OCI-M1 (cell line): ENCODE measurements at regions not wholly inside any gene's neighbourhood (a gene's known extent, or its start where the extent isn't known, plus 50 kb on each side); places are given as distances from the start of the nearest gene placed in this dataset.
"Not testable (repeated sequence)": the region's sequence is repeated elsewhere in the genome, so short reads cannot be mapped to it uniquely, and the experiment has no call there.

ENCODE experiments used
- DNase-seq: peaks from one replicate; lab custom pipeline; 2025; lab: John Stamatoyannopoulos, UW

DNA sequence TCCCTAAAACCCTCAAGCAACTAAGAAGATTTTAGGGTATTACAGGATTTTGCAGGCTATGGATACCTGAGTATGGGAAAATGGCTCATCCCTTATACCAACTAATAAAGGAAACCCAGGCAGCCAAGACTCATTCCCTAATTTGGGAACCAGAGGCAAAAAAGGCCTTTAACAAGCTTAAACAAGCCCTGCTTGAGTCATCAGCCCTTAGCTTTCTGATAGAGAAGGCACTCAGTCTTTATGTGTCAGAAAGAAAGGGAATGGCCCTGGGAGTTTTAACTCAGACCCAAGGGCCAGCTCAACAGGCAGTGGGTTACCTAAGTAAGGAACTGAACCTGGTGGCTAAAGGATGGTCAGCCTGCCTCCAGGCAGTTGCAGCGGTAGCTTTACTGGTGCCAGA is 96.9 kb upstream of the RMP24 start:
- DNase-seq: no peak

DNA sequence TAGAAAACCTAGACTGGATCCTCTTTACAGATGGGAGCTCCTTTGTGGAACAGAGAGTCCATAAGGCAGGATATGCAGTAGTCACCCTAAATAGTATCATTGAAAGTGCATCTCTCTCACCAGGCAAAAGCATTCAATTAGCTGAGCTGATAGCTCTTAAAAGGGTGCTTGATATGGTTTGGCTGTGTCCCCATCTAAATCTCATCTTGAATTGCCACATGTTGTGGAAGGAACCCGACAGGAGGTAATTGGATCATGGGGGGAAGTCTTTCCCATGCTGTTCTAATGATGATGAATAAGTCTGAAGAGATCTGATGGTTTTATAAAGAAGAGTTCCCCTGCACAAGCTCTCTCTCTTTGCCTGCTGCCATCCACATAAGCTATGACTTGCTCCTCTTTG is 96.2 kb upstream of the RMP24 start:
- DNase-seq: no peak

DNA sequence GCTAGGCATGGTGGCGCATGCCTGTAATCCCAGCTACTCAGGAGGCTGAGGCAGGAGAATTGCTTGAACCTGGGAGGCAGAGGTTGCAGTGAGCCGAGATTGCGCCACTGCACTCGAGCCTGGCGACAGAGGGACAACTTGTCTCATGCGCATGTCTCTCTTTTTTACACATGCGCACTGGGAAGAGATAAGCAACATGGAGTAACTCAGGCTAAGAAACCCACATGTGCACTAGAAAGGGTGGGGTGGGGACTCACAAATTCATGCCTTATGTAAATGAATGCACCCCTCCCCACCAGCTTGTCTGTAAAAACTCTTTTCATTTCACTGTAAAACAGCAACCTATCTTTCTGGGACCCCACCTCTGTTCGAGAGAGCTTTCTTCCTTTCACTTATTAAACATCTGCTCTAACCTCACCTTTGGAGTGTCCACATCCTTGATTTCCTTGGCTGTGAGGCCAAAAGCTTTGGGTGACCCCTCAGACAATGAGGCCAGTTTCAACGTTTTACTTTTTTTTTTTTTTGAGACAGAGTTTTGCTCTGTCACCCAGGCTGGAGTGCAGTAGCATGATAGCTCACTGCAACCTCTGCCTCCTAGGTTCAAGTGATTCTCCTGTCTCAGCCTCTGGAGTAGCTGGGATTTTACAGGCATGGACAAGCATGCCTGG is 91.6 kb upstream of the RMP24 start:
- no peak for DNase-seq

DNA sequence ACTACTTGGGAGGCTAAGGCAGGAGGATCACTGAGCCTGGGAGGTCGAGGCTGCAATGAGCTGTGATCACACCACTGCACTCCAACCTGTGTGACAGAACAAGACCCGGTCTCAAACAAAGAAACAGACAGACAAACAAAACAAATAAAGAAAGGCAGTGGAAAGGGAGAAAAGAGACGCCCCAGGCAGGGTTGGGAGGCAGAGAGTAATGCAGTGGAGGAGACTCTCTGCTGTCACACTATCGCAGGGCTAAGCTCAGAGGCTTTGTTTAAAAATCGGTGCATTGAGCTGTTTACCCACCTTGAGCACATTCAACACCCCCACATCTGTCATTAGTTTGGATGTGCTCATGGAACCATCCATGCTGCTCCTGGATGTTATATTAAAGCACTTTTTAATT is 84.2 kb upstream of the RMP24 start:
- no peak for DNase-seq

- no peak for DNase-seq
Observed at GRCh38 chr18:35889677-35890076, 82.8 kb upstream of the RMP24 start.

DNA sequence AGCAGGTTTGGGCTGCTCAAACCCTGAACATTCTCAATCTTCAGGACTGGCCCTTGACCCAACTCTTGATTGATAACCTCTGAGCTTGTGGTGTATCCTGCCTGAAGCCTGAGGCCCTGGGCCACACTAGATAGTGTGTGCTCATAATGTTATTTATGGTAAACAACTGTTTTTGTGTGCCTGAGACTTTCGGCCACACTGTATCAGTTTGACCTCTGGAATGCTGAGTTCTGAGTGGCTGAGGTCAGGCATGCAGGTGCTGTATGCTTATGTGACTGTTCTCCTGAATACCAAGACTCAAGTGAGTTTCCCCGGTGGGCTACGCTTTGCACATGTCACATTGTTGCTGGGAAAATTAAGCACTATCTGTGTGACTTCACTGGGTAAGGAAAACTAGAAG is 82.2 kb upstream of the RMP24 start:
- no peak for DNase-seq

DNA sequence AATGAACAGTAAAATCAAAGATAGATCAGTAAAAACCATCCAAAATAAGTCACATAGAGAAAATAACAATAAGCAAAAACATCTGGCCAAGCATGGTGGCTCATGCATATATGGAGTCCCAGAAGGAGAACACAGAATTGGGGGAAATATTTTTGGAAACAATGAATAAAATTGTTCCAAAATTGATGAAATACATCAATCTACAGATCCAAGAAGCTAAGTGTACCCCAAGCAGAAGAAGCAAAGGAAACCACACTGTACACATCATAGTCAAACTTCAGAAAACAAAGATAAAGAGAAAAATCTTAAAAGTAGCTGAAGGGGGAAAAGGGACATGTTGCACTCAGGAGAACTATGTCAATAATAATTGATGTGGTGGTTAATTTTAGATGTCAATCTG is 80.4 kb upstream of the RMP24 start:
- no peak for DNase-seq

GRCh38 chr18:35897481-35897880 is 75.0 kb upstream of the RMP24 start:
- DNase-seq: not testable (repeated sequence)

DNA sequence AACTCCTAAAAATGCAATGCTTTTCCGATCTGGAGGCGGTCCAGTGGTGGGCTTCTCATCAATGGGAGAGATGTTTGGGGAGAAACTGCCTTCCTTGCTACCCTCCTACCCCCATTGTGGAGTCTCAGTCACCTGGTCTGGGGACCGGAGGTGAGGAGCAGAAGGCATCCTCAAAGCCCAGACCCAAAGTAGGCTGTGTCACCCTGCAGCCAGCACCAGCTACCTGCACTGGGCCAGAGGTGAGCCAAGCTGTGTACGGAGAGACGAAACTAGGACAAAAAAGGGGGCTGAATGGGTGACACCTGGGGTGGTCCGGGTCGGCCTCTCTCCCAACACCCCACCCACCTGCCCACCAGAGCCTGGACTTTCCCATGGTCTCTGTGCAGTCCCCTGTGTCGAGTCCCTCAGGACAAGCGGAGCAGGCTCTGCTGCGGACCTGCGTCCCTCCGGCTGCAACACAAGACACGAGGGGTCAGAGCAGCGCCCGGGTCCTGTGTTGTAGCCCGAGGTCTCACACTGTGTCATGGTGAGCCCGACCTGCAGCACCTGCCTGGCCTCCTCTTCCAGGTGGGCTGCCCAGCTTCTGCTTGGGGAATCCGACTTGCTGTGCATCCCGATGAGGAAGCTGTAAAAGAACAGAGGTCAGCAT is 68.0 kb upstream of the RMP24 start:
- no peak for DNase-seq

- DNase-seq: no peak
Observed at GRCh38 chr18:35905436-35905835, 67.0 kb upstream of the RMP24 start.

- not testable (repeated sequence) for DNase-seq
Observed at GRCh38 chr18:35906291-35906690, 66.2 kb upstream of the RMP24 start.

DNA sequence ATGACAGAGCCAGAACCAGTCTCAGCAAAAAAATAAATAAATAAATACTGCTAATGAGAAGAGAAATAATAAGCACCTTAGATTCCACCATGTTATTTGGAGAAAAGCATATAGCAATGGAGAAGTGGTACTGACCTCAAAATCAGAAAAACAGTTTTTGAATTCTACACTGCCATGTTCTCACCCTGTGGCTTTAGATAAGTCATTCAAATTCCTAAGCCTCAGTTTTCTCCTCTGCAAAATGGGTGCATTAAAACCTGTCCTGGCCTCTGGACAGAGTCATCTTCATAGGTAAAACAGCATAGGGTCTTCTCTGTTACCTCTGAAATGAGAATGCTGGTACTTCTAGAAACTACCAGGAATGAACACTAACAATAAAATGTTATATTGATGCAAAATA is 62.2 kb upstream of the RMP24 start:
- DNase-seq: no peak

DNA sequence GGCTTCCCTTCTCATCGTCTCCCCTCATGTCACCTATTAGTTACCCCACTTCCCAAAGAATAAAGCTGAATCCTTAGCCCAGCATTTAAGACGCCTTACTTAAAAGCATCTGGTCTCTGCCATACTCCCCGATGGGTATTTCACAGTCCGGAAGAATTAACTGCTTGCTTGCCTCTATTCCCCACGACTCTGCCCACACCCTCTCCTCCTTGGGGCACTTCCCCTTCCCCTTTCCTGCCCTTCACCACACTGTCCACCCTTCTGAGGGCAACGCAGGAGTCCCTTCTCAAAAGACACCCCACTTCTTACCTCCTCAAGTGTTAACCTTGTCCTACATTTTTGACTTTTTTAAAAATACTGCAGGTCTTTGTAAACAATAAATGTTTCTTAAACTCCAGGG is 60.1 kb upstream of the RMP24 start:
- DNase-seq: no peak

DNA sequence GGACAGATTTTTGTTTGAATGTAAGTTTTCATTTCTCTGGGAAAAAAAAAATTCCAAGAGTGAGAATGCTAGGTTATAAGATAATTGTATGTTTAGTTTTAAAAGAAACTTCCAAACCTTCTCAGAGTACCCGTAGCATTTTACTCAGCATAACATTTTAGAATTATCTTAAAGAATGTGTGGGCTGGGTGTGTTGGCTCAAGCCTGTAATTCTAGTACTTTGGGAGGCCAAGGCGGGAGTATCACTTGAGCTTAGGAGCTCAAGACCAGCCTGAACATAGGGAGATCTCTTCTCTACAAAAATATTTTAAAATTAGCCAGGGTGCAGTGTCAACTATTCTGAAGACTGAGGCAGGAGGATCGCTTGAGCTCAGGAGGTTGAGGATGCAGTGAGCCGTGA is 57.4 kb upstream of the RMP24 start:
- no peak for DNase-seq

GRCh38 chr18:35917043-35917442 is 55.4 kb upstream of the RMP24 start:
- peak; percentile 18 for DNase-seq

DNA sequence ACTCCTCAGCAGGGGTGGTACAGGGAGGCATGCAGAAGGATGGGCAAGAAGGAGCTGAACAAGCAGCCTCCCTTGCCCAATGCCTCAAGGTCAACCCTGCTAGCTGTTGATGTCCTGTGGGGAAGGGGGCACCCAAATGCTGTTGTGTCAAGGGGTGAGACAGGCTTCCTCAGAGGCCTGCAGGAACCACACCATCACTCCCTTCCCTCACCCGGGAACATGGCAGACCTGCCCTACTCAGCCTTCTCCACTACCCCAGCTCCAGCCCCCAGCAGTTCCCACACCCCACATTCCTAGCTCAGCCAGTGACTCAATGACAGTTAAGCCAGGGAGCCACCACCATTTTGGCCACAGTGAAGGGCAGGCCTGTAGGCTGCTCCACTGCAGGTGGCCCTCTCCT is 53.9 kb upstream of the RMP24 start:
- DNase-seq: no peak

DNA sequence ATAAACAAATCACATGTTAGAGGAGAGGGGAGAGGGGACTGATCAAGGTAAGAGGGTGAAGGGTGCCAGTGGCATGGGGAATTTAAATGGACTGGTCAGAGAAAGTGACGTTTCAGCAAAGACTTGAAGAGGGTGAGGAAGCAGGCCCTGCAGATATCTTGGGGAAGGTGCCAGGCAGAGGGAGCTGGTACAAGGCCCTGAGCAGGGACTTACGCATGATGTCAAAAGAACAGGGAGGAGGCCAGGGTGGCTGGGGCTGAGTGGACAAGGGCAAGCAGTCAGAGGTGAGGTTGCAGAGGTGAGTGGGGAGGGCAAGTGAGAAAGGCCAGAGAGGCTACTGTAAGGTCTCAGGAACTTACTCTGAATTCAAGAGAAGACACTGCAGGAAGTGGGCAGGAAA is 53.3 kb upstream of the RMP24 start:
- no peak for DNase-seq

GRCh38 chr18:35920623-35921022 is 51.9 kb upstream of the RMP24 start:
- no peak for DNase-seq
